OCI-LY1 (cell line): ENCODE measurements at regions not wholly inside any gene's neighbourhood (a gene's known extent, or its start where the extent isn't known, plus 50 kb on each side); places are given as distances from the start of the nearest gene placed in this dataset.
A peak's percentile ranks its signal among the peaks of the same experiment; 100 is the strongest.

Source experiments
- H2AFZ ChIP-seq: fragments of 200-600 bp; sonication (generic), shearing (Covaris generic); 2 replicates; pipeline ENCODE4 v1.6.0; 2014; ENCODE audit warnings: antibody characterized with exemption, mild to moderate bottlenecking, low read length
- H3F3A ChIP-seq: fragments of 200-600 bp; sonication (generic), shearing (Covaris generic); 2 replicates; pipeline ENCODE4 v1.6.0; 2014; ENCODE audit warnings: mild to moderate bottlenecking, antibody characterized with exemption, low read length, moderate library complexity; ENCODE audit not compliant: insufficient read depth
- H3K27ac ChIP-seq: fragments of 200-600 bp; sonication (generic); 2 replicates; pipeline ENCODE4 v1.5.1; 2014; ENCODE audit warnings: low read length, mixed run types, mild to moderate bottlenecking, low read depth; ENCODE audit not compliant: poor library complexity, severe bottlenecking
- H3K27me3 ChIP-seq: fragments of 200-600 bp; sonication (generic); 2 replicates; pipeline ENCODE4 v1.6.0; 2014; ENCODE audit warnings: antibody characterized with exemption, mild to moderate bottlenecking, low read length, moderate library complexity; ENCODE audit not compliant: insufficient read depth
- H3K36me3 ChIP-seq: fragments of 200-600 bp; sonication (generic); 2 replicates; pipeline ENCODE4 v1.6.1; 2014; ENCODE audit warnings: mild to moderate bottlenecking, antibody characterized with exemption, low read length, moderate library complexity, mixed read lengths; ENCODE audit not compliant: insufficient read depth
- H3K4me1 ChIP-seq: fragments of 200-600 bp; sonication (generic); 2 replicates; pipeline ENCODE4 v1.5.1; 2014; ENCODE audit warnings: mild to moderate bottlenecking, low read length, moderate library complexity; ENCODE audit not compliant: insufficient read depth, severe bottlenecking
- H3K4me2 ChIP-seq: fragments of 200-600 bp; sonication (generic), shearing (Covaris generic); 2 replicates; pipeline ENCODE4 v1.6.1; 2014; ENCODE audit warnings: low read length
- H3K4me3 ChIP-seq: fragments of 200-600 bp; sonication (generic); 2 replicates; pipeline ENCODE4 v1.5.1; 2014; ENCODE audit warnings: low read length, low read depth, mild to moderate bottlenecking, mixed read lengths; ENCODE audit not compliant: poor library complexity, severe bottlenecking
- H3K79me2 ChIP-seq: fragments of 200-600 bp; shearing (Covaris generic); 2 replicates; pipeline ENCODE4 v1.6.1; 2016; ENCODE audit warnings: mixed run types, low read length, mixed read lengths; ENCODE audit not compliant: insufficient read depth
- H3K9ac ChIP-seq: fragments of 200-600 bp; sonication (generic), shearing (Covaris generic); 2 replicates; pipeline ENCODE4 v1.6.1; 2014; ENCODE audit warnings: mild to moderate bottlenecking, low read length, mixed read lengths
- H3K9me2 ChIP-seq: fragments of 200-600 bp; sonication (generic), shearing (Covaris generic); 2 replicates; pipeline ENCODE4 v1.6.1; 2014; ENCODE audit warnings: low read depth, mild to moderate bottlenecking, low read length, mixed read lengths
- H3K9me3 ChIP-seq: fragments of 200-600 bp; shearing (Covaris generic); 2 replicates; pipeline ENCODE4 v1.6.1; 2014; ENCODE audit warnings: low read length, mixed read lengths
- H4K20me1 ChIP-seq: fragments of 200-600 bp; sonication (generic), shearing (Covaris generic); 2 replicates; pipeline ENCODE4 v1.6.0; 2016; ENCODE audit warnings: mild to moderate bottlenecking, low read length; ENCODE audit not compliant: insufficient read depth
- CTCF ChIP-seq: fragments of 200-600 bp; sonication (generic), shearing (Covaris generic); IDR thresholded peaks from 2 replicates; pipeline ENCODE4 v1.5.1; 2017; ENCODE audit warnings: mild to moderate bottlenecking, antibody characterized with exemption, low read length, moderate library complexity, mixed read lengths
- EZH2 ChIP-seq: fragments of 200-600 bp; sonication (generic), shearing (Covaris generic); IDR thresholded peaks from 2 replicates; pipeline ENCODE4 v1.8.0; 2017; ENCODE audit warnings: borderline replicate concordance, mixed run types, mild to moderate bottlenecking, antibody characterized with exemption, low read length, moderate library complexity, mixed read lengths

- no peaks in the 10 kb centered on the region for H3K27me3 ChIP-seq
- H3K27ac ChIP-seq: peak overlapping the region; percentile 96
- H3K4me1 ChIP-seq: peaks cover 100% of the 10 kb centered on the region
- no peak overlapping the region for H3K4me2 ChIP-seq
- no peaks in the 10 kb centered on the region for H3K79me2 ChIP-seq
- H4K20me1 ChIP-seq: no peaks in the 10 kb centered on the region
- H3K9me3 ChIP-seq: no peaks in the 10 kb centered on the region
- H3F3A ChIP-seq: no peaks in the 10 kb centered on the region
- no peak overlapping the region; the same call in 1 of the 2 replicates for H3K9ac ChIP-seq
- no peaks in the 10 kb centered on the region for H3K36me3 ChIP-seq
- no peak for TF ChIP-seq CTCF
- TF ChIP-seq EZH2: no peak
- H3K9me2 ChIP-seq: no peaks in the 10 kb centered on the region
- H3K4me3 ChIP-seq: no peak overlapping the region
- no peak overlapping the region for H2AFZ ChIP-seq
Observed at GRCh38 chr5:143696921-143697320, 115.0 kb upstream of the HMHB1 start.

- TF ChIP-seq EZH2 (no peak), CTCF (no peak)
- Histone ChIP-seq H3K36me3 (no peaks in the 10 kb centered on the region), H3K9me2 (no peaks in the 10 kb centered on the region), H3K79me2 (no peaks in the 10 kb centered on the region), H3K4me2 (no peak overlapping the region), H3K4me3 (no peak overlapping the region), H4K20me1 (no peaks in the 10 kb centered on the region), H3F3A (no peaks in the 10 kb centered on the region), H3K4me1 (peaks cover 100% of the 10 kb centered on the region), H3K9ac (no peak overlapping the region), H3K9me3 (no peaks in the 10 kb centered on the region), H3K27me3 (no peaks in the 10 kb centered on the region), H3K27ac (peak overlapping the region; percentile 96), H2AFZ (no peak overlapping the region)
Observed at GRCh38 chr5:143695941-143696340, 116.0 kb upstream of the HMHB1 start.

- no peaks in the 10 kb centered on the region for H3K9me2 ChIP-seq
- no peaks in the 10 kb centered on the region for H4K20me1 ChIP-seq
- peak overlapping the region; percentile 55 for H3K4me2 ChIP-seq
- peak overlapping the region; percentile 96 for H3K27ac ChIP-seq
- no peaks in the 10 kb centered on the region for H3K79me2 ChIP-seq
- H3K36me3 ChIP-seq: no peaks in the 10 kb centered on the region
- H3K9me3 ChIP-seq: peaks cover 3% of the 10 kb centered on the region
- no peaks in the 10 kb centered on the region for H3K27me3 ChIP-seq
- no peak for TF ChIP-seq EZH2
- TF ChIP-seq CTCF: no peak
- peaks cover 99% of the 10 kb centered on the region for H3K4me1 ChIP-seq
- no peaks in the 10 kb centered on the region for H3F3A ChIP-seq
- peak overlapping the region; percentile 44; the same call in 1 of the 2 replicates for H3K9ac ChIP-seq
- no peak overlapping the region for H2AFZ ChIP-seq
- H3K4me3 ChIP-seq: peak overlapping the region; percentile 26
Observed at GRCh38 chr5:143695244-143695864, 116.6 kb upstream of the HMHB1 start.
